Stimulated activated CD4-positive, alpha-beta T cell treated with anti-CD3 and anti-CD28 coated beads, Interleukin-1b, Interleukin-23, amount 100 ng/mL, for 1 hour (primary cell): ENCODE measurements at regions not wholly inside any gene's neighbourhood (a gene's known extent, or its start where the extent isn't known, plus 50 kb on each side); places are given as distances from the start of the nearest gene placed in this dataset.

Experiments
- DNase-seq, 2 donors: peaks; one replicate each; pipeline ENCODE4 v3.0.0-alpha.2; 2020; ENCODE audit warnings: low read depth in 2 of 2

DNA sequence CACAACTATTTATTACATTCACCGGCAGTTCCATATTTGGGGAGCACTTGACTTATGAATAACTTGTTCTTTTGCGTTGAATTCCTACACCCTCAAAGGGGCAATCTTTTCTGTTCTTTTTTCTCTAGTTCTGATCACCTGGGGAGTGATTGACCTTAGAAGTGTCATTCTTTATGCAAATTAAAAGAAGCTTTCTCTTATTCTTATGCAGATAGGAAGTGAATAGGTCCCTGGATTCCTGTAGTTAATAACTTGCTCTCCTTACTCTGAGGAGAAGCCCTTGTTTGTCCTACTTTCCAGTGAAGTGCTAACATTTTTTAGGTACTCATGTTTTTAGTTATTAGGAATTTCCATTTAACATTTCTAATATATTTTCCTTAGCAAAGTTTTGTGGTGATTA, 569.8 kb upstream of the LRRTM1 start:
- DNase-seq, result no peak

DNA sequence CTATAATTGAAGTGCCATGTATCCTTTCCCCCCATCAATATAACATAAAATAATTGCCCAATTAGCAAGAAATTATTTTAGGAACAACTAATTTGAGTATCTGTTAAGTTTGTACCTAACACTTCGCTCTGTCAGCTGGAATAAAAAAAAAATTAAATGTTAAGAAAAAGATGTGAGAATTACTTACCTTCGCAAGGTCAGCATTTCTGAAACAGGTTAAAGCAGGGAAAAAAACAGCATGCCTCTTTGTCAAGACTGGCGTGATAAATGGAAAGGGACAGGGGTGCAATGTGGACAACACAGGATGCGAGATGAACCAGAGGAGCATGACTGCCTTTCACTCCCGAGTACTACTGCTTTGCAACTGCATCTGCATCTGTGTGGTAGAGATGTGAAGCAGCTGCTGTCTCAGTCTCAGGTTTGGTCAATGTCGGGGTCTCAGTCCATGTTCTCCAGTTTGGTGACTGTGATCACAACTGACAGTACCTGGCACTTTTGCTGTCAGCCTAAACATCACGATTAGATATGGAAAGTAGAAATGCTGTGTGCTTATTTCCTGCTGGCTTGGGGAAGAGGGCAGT, 565.4 kb upstream of the LRRTM1 start:
- DNase-seq, result no peak

DNA sequence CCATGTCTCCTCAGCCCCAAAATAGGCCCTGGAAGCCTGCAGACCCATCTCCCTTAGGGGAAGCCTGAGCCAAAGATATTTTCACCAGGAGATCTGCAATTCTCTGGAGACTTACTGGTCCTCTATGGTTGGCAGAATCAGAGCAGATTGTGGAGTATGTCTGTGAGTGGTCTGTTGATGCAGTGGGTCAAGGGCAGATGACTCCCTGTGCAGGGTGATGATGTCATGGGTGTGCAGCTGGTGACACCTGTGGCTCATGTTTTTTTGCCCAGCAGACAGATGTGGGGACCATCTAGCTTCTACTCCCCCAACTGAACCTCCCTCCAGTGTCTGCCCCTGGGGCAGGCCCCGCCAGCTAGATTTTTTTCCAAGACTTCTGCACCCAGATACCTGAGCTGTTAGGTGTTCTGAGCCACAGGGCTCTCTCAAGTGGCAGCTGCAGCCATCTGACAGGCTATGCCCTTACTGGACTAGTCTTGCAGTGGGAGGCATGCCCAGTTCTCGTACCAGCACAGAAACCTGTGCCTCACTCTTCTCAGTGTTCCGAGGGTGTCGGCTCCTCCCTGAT, 558.7 kb upstream of the LRRTM1 start:
- no peak for DNase-seq

DNA sequence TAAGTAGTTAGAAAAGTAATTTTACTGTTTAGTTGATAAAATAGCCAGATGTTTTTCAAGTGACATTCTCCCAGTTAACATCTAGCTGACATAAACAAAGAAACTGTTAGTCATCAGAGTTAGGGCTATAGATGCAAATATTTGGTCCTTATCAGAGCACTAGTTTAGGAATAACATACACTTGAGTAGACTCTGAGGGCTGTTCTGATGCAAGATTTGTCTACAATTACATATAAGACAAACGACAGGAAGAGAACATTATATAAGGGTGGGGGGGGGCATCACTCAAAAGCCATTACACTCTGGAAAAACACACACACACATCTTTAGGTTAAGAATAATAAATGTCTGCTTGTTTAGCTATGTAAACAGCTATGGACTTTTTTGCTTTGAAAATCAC, 554.4 kb upstream of the LRRTM1 start:
- DNase-seq, result no peak

DNA sequence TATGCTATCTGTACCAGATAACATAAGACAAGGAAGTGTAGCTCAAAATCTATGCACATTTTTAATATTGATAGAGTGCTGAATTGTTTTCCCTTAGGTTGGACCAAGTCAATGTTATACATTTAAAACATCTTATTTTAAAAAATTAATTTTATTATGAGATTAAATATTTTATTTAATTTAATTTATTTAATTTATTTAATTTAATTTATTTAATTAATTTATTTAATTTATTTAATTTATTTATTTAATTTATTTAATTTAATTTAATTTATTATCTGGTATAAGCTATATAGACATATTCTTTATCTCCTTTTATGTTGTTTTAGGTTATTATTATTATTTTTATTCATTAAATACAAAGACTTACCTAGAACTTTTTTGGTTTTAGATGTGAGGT, 551.7 kb upstream of the LRRTM1 start:
- no peak for DNase-seq

DNA sequence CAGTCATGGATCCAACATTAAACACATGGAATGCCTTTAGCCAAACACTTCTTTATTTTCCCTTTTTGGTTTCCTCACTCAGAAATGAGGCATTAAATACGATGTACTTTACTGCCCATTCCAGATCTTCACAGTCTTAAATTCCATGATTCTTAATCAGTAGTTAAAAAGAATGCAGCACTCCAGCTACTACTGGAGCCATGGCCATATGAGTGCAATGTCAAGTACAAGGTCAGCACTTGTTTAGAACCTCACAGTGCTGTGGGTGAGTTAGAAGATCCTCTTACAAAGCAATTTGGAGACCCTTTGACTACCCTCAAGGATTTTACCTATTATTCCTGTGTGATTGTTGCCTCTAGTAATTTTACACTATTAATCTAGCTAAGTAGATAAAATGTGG, 550.3 kb upstream of the LRRTM1 start:
- no peak for DNase-seq

DNA sequence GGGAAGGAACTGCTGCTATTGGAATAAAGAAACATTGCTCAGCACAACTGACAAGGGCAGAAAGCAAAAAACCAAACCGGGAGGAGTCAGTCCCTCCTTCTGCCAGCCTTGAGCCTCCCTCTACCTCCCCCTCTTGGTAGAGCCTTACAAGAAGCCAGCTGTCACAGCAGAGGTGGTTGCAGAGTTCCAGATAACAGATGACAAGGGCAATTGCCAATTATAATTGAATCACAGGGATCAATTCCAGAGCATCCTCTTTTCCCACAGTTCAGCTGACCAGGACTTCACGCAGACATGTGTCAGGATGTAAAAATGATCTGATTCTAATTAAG, 548.2 kb upstream of the LRRTM1 start:
- DNase-seq, result no peak

DNA sequence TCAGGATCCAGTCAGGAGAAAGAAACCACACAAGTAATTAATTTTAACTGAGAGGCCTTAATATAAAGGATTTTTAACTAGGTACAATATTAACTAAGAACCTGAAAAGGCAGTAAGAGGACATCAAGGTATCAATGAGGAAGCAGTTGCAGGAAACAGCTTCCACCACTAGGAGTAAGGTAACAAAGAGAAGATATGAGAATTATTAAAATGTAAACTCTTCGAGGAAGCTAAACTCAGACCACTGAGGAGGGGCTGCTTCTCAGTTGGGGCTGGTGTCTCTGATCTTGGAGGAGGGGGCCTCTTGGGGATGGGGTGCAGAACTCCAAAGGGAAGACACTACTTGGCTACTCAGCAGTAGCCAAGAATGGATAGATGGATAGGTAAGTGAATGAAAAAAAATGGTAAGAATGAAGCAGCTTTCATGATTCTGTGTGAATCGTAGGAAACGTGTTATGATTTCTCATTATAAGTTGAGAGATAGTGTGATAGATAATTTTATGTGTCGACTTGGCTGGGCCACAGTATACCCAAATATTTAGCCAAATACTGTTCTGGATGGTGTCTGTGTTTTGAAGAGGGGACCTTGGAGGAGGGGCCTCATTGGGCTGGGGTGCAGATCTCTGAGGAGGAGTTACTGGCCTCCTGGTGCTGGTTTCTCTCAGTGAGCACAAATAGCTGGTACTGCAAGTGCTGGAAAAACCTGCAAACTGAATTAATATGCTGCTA, 547.7 kb upstream of the LRRTM1 start:
- DNase-seq, result no peak

DNA sequence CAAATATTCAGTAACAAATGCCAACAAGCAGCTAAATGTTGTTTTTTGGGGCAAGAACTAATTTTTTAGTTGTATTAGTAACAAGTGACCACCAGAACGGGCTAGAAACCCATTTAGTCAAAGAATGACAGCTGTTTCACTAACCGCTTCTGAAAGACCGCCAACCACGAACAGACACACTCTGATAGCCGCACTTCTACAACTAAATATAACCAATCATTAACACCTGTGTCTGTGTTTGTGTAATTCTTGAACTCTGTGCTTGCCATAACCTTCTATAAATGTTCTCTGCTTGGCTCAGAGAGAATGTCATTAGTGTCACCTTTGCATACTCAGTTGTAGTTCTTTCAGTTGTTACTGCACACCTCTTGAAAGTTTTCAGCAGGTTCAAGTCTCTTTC, 526.3 kb upstream of the LRRTM1 start:
- no peak for DNase-seq

DNA sequence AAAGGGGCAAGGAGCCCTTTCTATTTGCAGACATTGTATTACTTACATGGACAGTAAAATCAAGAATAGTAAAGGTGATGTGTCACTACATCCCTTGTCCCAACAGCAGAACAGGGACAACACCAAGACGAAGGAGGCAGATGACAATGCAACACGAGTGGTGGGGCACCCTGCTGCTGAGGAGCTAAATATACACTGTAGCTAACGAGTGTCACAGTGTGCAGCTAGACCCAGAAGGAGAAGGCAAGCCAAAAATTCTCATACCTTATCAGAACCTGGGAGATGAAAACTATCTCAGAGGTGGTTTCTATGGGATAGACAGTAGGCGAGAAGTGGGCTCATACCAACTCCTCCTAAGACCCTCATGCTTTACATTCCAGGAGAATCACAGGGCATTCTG, 518.4 kb upstream of the LRRTM1 start:
- DNase-seq, result no peak

DNA sequence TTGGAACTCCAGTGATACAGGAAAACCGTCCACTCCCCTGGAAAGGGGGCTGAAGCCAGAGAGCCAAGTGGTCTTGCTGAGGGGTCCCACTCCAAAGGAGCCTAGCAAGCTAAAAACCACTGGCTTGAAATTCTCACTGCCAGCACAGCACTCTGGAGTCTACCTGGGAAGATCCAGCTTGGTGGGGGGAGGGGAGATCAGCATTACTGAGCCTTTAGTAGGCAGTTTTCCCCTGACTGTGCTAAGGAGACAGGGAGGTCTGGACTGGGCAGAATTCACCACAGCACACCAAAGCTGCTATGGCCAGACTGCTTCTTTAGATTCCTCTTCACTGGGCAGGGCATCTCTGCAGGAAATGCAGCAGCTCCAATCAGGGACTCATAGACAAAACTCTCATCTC, 510.7 kb upstream of the LRRTM1 start:
- DNase-seq, result no peak

DNA sequence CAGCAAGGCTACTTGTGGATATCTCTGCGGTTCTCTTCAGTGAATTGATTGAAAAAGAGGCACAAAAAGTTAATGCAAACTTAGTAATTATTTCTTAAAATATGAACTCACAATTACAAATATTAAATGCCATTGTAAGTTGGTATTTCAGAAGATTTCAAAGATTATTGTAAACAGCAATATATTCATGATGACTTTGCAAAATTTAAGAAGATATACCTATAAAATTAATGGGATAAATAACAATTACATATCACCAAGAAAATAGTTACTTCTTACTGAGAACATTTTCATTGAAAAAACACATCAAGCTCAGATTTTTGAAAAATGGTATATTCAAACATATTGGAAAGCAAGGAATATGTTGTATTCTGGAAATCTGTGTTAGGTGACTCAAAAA, 482.0 kb upstream of the LRRTM1 start:
- no peak for DNase-seq

DNA sequence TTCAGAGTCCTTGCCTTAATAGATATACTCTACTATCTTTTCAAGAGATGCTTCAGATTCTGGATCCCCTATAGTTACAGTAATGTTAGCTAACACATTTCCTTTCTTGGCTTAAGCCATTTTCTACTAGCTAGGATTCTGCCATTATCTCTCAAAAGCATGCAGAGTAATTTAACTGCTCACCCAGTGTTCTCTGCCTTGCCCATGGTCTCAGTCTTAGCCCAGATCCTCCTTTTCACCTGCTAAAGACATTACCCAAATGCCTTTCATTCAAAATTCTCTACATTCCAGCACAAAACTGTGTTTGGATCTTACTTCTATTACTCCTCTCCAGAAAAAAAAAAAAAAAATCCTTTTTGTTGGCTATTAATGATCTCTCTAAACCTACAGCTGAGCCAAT, 474.2 kb upstream of the LRRTM1 start:
- DNase-seq, result no peak

DNA sequence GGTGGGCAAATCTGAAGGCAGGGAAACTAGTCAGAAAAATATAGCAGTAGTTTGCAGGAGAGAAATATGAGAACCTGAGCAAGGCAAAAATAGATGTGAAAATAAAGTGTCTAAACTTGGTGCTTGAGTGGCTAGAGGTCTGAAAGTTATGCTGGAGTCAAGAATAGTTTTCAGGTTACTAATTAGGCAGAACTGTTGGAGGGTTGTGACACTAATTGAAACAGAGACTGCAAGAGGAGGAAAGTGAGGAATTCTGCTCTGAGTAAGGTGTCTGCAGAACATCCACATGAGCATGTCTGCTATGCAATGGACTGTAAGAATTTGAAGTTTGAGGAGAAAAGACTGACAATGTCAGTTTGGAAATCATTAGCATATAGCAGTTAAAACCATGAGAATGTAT, 444.0 kb upstream of the LRRTM1 start:
- no peak for DNase-seq

DNA sequence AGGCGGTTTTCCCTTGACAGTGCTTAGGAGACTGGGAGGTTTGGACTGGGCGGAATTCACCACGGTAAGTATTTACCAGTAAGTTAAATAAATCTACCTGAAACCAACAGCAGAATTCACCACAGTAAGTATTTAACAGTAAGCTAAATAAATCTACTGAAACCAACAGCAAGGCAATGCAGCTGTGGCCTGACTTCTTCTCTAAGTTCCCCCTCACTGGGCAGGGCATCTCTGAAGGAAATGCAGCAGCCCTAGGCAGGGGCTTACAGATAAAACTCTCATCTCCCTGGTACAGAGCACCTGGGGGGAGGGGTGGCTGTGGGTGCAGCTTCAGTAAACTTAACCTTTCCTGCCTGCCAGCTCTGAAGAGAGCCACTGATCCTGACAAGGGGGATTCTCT, 432.5 kb upstream of the LRRTM1 start:
- no peak for DNase-seq

DNA sequence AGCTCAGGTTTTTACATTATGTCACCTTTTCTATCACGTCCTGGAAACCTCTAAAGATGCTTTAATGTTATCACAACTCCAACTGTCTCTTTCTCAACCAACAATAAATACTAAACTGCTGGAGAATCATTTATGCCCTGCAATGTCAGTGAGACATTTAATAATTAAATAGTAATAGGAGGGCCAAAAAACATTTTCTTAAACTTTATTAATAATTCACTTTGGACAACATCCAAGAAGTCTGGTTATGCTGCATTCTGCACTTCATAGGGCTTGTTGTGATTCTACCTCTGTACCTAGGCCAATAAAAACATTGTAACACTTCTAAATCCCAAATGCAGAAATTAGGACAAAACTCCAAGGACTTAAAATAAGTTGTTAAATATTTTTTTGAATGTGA, 420.4 kb upstream of the LRRTM1 start:
- no peak for DNase-seq

DNA sequence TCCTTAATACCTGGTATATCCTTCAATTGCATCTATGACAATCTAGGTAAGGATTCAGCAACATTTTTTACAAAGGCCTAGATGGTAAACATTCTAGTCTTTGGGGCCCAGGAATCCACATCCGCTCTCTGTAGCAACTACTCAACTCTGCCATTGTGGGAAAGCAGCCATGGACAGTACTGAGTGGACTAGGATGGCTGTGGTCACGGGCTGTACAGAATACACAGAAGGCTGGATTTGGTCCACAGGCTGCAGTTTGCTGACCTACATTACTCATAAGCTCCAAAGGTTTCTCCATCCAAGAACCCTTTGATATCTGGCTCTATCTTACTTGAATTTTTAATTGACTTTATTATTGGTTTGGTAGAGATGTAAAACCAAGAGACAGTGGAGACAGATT, 418.3 kb upstream of the LRRTM1 start:
- DNase-seq, result no peak

DNA sequence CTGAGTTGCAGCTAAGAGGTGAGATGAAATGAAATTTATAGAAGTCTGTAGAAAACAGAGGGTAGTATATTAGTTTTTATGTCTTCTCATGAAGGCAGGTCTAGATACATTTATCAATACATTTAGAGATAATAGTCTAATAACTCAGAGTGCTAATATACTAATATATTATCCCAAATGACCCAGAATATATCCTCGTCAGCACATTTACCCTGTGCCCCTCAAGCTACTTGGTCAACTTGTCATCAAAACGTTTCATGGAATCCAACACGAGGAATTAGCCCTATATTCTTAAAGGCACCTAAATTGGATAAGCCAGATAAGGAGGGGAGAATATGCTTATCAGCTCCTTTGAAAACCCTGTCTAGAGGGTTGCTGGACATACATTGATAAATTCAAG, 415.1 kb upstream of the LRRTM1 start:
- DNase-seq, result no peak

DNA sequence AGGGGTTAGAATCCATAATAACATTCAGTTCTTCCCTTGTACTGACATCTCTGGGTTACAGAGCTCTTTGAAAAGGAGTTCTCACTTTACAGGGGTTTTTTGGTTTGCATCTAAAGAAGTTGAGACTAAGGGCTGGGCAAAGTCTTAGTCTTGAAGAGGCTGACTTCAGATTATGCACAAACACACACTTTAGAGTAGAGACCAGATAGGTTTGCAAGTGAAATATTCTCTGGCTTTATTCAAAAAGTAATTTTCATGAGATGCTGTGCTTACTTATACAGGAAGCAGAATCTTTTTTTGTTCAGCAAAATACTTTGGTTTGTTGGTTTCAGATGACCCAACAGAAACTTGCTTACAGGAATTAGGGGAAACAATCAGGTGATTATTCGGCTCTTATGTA, 410.9 kb upstream of the LRRTM1 start:
- DNase-seq, result no peak

DNA sequence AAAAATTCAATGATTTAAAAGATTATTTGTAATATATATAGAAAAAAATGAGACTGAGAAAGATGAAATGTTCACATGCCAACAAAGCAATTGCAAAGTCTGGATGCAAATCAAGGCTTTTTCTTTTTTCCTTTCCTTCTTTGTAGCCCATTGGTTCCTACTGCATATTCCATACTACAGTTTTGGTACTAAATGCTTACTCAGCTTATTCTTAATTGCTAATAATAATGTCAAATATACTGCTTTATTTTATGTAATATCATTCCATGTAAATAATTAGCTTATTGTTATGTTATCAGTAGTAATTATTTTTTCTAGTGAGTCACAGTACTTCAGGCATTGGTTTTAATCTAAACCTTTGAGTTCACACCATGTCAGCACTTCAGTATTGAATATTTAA, 407.4 kb upstream of the LRRTM1 start:
- no peak for DNase-seq

DNA sequence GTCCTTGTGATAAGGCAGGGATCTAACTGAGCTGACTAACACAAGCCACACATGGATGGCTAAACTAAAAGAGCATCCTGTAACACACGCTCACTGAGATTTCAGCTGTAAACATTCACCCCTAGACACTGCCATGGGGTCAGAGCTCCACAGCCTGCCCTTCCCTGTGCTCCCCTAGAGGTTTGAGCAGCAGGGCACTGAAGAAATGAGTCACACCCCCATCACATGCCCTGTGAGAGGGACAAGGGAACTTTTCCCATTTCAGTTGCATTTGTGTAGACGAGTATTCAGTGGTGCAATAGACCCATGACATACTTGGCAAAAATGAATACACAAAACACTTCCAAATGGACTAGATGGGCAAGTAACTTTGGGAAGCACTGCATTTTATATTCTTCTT, 402.4 kb upstream of the LRRTM1 start:
- no peak for DNase-seq

DNA sequence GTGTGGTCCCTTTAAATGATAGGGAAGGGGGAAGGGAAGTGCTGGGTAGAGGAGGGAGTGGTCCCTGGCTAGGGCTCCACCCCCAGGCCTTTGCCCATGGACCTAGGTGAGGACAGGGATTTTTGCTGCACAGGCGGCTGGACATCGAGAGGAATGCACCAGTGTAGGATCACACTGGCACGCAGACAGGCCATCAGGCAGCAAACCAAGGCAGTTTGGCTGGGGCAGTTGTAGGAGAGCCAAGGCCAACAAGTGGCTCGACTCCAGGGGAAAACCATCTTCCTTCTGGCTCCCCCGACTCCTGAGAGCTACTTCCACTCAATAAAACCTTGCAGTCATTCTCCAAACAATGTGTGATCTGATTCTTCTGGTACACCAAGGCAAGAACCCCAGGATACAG, 402.0 kb upstream of the LRRTM1 start:
- no peak for DNase-seq

DNA sequence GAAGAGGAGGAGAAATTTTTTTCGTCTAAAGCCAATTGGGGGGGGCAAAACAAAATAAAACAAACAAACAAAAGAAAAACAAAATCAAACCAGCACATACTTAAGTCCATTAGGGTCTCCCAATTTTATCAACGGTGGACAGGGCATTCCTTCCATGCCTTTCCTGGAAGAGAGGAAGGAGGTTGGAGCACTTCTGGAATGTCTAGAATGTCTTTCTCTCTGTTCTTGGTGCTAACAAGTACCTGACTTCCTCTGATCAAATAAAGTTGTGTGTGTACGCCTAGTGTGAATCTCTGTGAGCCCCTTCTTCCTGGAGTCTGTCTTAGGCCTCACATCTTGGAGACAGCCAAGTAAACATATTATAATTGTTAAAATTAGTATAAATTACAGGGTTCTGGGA, 399.0 kb upstream of the LRRTM1 start:
- DNase-seq, result no peak

DNA sequence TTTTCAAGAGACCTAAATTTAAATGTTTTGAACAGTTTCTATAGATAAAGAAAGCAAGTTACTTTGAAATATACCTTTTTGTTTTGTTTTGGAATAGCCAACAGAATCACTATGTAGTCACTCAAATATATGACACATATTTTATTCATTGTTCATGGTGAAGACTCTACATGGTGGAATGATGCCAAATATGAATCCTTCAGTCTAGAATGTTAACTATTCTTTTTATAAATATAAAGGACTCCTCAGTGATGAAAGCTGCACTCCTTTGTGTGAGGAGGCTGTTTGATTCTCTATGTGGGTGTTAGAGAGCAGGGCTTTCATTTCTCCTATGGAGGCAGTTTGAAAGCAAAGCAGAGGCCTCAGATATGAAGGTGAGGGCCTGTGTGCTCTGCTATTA, 396.4 kb upstream of the LRRTM1 start:
- no peak for DNase-seq
